ENCODE measurements at regions not wholly inside any gene's neighbourhood (a gene's known extent, or its start where the extent isn't known, plus 50 kb on each side); places are given as distances from the start of the nearest gene placed in this dataset.
A peak's percentile ranks its signal among the peaks of the same experiment; 100 is the strongest.

DNA sequence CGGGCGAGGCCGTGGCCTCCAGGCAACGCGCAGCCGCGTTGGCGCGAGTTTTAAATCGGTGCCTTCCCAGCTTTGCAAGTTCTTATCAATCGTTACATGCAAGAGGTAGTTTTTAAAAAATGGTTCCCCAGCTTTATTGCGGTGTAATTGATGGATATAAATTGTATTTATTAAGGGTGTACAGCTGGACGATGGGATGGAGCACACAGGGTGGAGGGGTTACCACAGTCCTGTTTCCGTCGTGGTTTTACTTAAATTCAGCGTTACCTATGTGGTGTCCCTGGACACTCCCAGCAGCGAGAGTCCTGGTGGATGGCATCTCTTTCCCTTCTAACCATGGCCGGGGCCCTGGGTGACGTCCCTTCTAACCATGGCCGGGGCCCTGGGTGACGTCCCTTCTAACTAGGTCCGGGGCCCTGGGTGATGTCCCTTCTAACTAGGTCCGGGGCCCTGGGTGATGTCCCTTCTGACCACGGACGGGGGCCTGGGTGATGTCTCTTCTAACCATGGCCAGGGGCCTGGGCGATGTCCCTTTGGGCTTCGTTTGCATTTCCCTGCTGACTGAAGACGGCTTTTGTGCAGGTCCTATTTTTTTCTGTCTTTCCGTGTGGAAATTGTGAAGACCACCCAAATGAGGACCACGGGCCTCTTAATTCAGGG lies 97.9 kb downstream of the TNFAIP2 start:
- H4K8ac ChIP-seq (ENCODE audit: low read depth, low read length): no peak overlapping the region
- no peak overlapping the region for H2BK12ac ChIP-seq (ENCODE audit: low read length)

GRCh38 chr14:103221781-103222358 lies 98.6 kb downstream of the TNFAIP2 start:
- Histone ChIP-seq H3K23ac (ENCODE audit: low read length) (no peak overlapping the region), H3K4me3 (ENCODE audit: low read depth, low read length) (no peak overlapping the region)
- WGBS (ENCODE audit: extremely low coverage, insufficient coverage, insufficient read length): no CpG with 5 or more reads among the region's 13 CpGs

More for the DNA sequence above, 97.9 kb downstream of the TNFAIP2 start:
- Histone ChIP-seq H3K79me2 (ENCODE audit: control insufficient read depth, insufficient read depth, low read length, poor library complexity) (no peaks in the 10 kb centered on the region), H3K4me1 (ENCODE audit: control insufficient read depth in 1 of 2, insufficient read depth in 2 of 2, low read length in 2 of 2) (peaks cover 4% of the 10 kb centered on the region in 2 experiments), H4K12ac (ENCODE audit: low read depth, low read length) (no peak overlapping the region), H3K9me3 (ENCODE audit: insufficient read depth, low read depth, low read length) (peaks cover 5% of the 10 kb centered on the region), H3K36me3 (ENCODE audit: control insufficient read depth in 1 of 2, insufficient read depth in 2 of 2, low read length in 2 of 2) (no peaks in the 10 kb centered on the region), H3K23ac (ENCODE audit: low read length) (no peak overlapping the region), H4K91ac (ENCODE audit: low read depth, low read length) (no peak overlapping the region), H2BK5ac (ENCODE audit: low read depth, low read length, poor library complexity) (no peak overlapping the region), H3K18ac (ENCODE audit: low read length) (no peak overlapping the region), H2AFZ (ENCODE audit: insufficient read depth, low read length, poor library complexity) (peak overlapping the region; percentile 17), H3K27me3 (ENCODE audit: insufficient read depth, low read length) (peaks cover 15% of the 10 kb centered on the region), H3K4me3 (ENCODE audit: low read depth, low read length) (peak overlapping the region; percentile 65), H3K14ac (ENCODE audit: low read length) (peak overlapping the region; percentile 25), H3K79me1 (ENCODE audit: low read length) (no peaks in the 10 kb centered on the region), H3K4ac (ENCODE audit: low read depth, low read length) (no peak overlapping the region), H3K4me2 (ENCODE audit: low read length) (peak overlapping the region; percentile 64), H2BK120ac (ENCODE audit: insufficient read depth, low read length, poor library complexity) (no peak overlapping the region), H3K27ac (ENCODE audit: low read depth, low read length) (no peak overlapping the region), H2AK5ac (ENCODE audit: low read length) (no peak overlapping the region), H3K9ac (ENCODE audit: low read length) (no peak overlapping the region)
- no CpG with 5 or more reads among the region's 30 CpGs for WGBS (ENCODE audit: extremely low coverage, insufficient coverage, insufficient read length)
- peak in 1 of 2 donors; percentile 12 for DNase-seq

GRCh38 chr14:103223818-103224352 lies 100.6 kb downstream of the TNFAIP2 start:
- no peak overlapping the region for H3K27ac ChIP-seq (ENCODE audit: low read depth, low read length)
- no peak overlapping the region for H4K8ac ChIP-seq (ENCODE audit: low read depth, low read length)
- no peak for DNase-seq
- H2BK120ac ChIP-seq (ENCODE audit: insufficient read depth, low read length, poor library complexity): no peak overlapping the region
- H3K9ac ChIP-seq (ENCODE audit: low read length): no peak overlapping the region
- H3K4me3 ChIP-seq (ENCODE audit: low read depth, low read length): no peak overlapping the region
- no peak overlapping the region for H2AK5ac ChIP-seq (ENCODE audit: low read length)
- H3K9me3 ChIP-seq (ENCODE audit: insufficient read depth, low read depth, low read length): peaks cover 5% of the 10 kb centered on the region
- H3K27me3 ChIP-seq (ENCODE audit: insufficient read depth, low read length): peaks cover 15% of the 10 kb centered on the region
- no peak overlapping the region for H4K12ac ChIP-seq (ENCODE audit: low read depth, low read length)
- H2AFZ ChIP-seq (ENCODE audit: insufficient read depth, low read length, poor library complexity): no peak overlapping the region
- H3K4me2 ChIP-seq (ENCODE audit: low read length): no peak overlapping the region
- H3K18ac ChIP-seq (ENCODE audit: low read length): no peak overlapping the region
- no peak overlapping the region for H3K23ac ChIP-seq (ENCODE audit: low read length)
- H3K14ac ChIP-seq (ENCODE audit: low read length): no peak overlapping the region
- H3K4ac ChIP-seq (ENCODE audit: low read depth, low read length): no peak overlapping the region
- no CpG with 5 or more reads among the region's 15 CpGs for WGBS (ENCODE audit: extremely low coverage, insufficient coverage, insufficient read length)
- H3K36me3 ChIP-seq (ENCODE audit: control insufficient read depth in 1 of 2, insufficient read depth in 2 of 2, low read length in 2 of 2): no peaks in the 10 kb centered on the region
- no peaks in the 10 kb centered on the region for H3K79me1 ChIP-seq (ENCODE audit: low read length)
- no peak overlapping the region for H2BK12ac ChIP-seq (ENCODE audit: low read length)
- no peak overlapping the region for H2BK5ac ChIP-seq (ENCODE audit: low read depth, low read length, poor library complexity)
- H4K91ac ChIP-seq (ENCODE audit: low read depth, low read length): no peak overlapping the region
- peaks cover 4% of the 10 kb centered on the region in 2 experiments for H3K4me1 ChIP-seq (ENCODE audit: control insufficient read depth in 1 of 2, insufficient read depth in 2 of 2, low read length in 2 of 2)
- H3K79me2 ChIP-seq (ENCODE audit: control insufficient read depth, insufficient read depth, low read length, poor library complexity): no peaks in the 10 kb centered on the region

More at GRCh38 chr14:103221781-103222358, 98.6 kb downstream of the TNFAIP2 start:
- H3K79me2 ChIP-seq (ENCODE audit: control insufficient read depth, insufficient read depth, low read length, poor library complexity): no peaks in the 10 kb centered on the region
- H2AK5ac ChIP-seq (ENCODE audit: low read length): no peak overlapping the region
- H2BK120ac ChIP-seq (ENCODE audit: insufficient read depth, low read length, poor library complexity): no peak overlapping the region
- no peaks in the 10 kb centered on the region for H3K36me3 ChIP-seq (ENCODE audit: control insufficient read depth in 1 of 2, insufficient read depth in 2 of 2, low read length in 2 of 2)
- peaks cover 4% of the 10 kb centered on the region in 2 experiments for H3K4me1 ChIP-seq (ENCODE audit: control insufficient read depth in 1 of 2, insufficient read depth in 2 of 2, low read length in 2 of 2)
- no peak overlapping the region for H3K4ac ChIP-seq (ENCODE audit: low read depth, low read length)
- peaks cover 5% of the 10 kb centered on the region for H3K9me3 ChIP-seq (ENCODE audit: insufficient read depth, low read depth, low read length)
- H3K18ac ChIP-seq (ENCODE audit: low read length): no peak overlapping the region
- no peak overlapping the region for H3K4me2 ChIP-seq (ENCODE audit: low read length)
- H4K91ac ChIP-seq (ENCODE audit: low read depth, low read length): no peak overlapping the region
- DNase-seq: peak in 1 of 2 donors; percentile 5
- H3K27ac ChIP-seq (ENCODE audit: low read depth, low read length): no peak overlapping the region
- H4K12ac ChIP-seq (ENCODE audit: low read depth, low read length): no peak overlapping the region
- peaks cover 15% of the 10 kb centered on the region for H3K27me3 ChIP-seq (ENCODE audit: insufficient read depth, low read length)
- H4K8ac ChIP-seq (ENCODE audit: low read depth, low read length): no peak overlapping the region
- H3K79me1 ChIP-seq (ENCODE audit: low read length): no peaks in the 10 kb centered on the region
- no peak overlapping the region for H2BK5ac ChIP-seq (ENCODE audit: low read depth, low read length, poor library complexity)
- H2AFZ ChIP-seq (ENCODE audit: insufficient read depth, low read length, poor library complexity): no peak overlapping the region
- no peak overlapping the region for H2BK12ac ChIP-seq (ENCODE audit: low read length)
- H3K9ac ChIP-seq (ENCODE audit: low read length): no peak overlapping the region
- no peak overlapping the region for H3K14ac ChIP-seq (ENCODE audit: low read length)

- WGBS (ENCODE audit: extremely low coverage, insufficient coverage, insufficient read length): no CpG with 5 or more reads among the region's 14 CpGs
- peaks cover 12% of the 10 kb centered on the region for H3K27me3 ChIP-seq (ENCODE audit: insufficient read depth, low read length)
- H3K23ac ChIP-seq (ENCODE audit: low read length): no peak overlapping the region
- H3K9me3 ChIP-seq (ENCODE audit: insufficient read depth, low read depth, low read length): peaks cover 3% of the 10 kb centered on the region
- H3K4me2 ChIP-seq (ENCODE audit: low read length): no peak overlapping the region
- H2BK5ac ChIP-seq (ENCODE audit: low read depth, low read length, poor library complexity): no peak overlapping the region
- no peak for DNase-seq
- no peak overlapping the region for H3K9ac ChIP-seq (ENCODE audit: low read length)
- no peak overlapping the region for H2BK12ac ChIP-seq (ENCODE audit: low read length)
- H3K27ac ChIP-seq (ENCODE audit: low read depth, low read length): no peak overlapping the region
- no peaks in the 10 kb centered on the region for H3K79me1 ChIP-seq (ENCODE audit: low read length)
- no peak overlapping the region for H3K4me3 ChIP-seq (ENCODE audit: low read depth, low read length)
- no peak overlapping the region for H3K4ac ChIP-seq (ENCODE audit: low read depth, low read length)
- no peaks in the 10 kb centered on the region for H3K79me2 ChIP-seq (ENCODE audit: control insufficient read depth, insufficient read depth, low read length, poor library complexity)
- no peak overlapping the region for H4K91ac ChIP-seq (ENCODE audit: low read depth, low read length)
- no peak overlapping the region for H2AFZ ChIP-seq (ENCODE audit: insufficient read depth, low read length, poor library complexity)
- no peak overlapping the region for H3K14ac ChIP-seq (ENCODE audit: low read length)
- H3K4me1 ChIP-seq (ENCODE audit: control insufficient read depth in 1 of 2, insufficient read depth in 2 of 2, low read length in 2 of 2): peaks cover 4% of the 10 kb centered on the region in 2 experiments
- no peak overlapping the region for H4K12ac ChIP-seq (ENCODE audit: low read depth, low read length)
- no peak overlapping the region for H4K8ac ChIP-seq (ENCODE audit: low read depth, low read length)
- H2AK5ac ChIP-seq (ENCODE audit: low read length): no peak overlapping the region
- no peak overlapping the region for H2BK120ac ChIP-seq (ENCODE audit: insufficient read depth, low read length, poor library complexity)
- no peak overlapping the region for H3K18ac ChIP-seq (ENCODE audit: low read length)
- H3K36me3 ChIP-seq (ENCODE audit: control insufficient read depth in 1 of 2, insufficient read depth in 2 of 2, low read length in 2 of 2): no peaks in the 10 kb centered on the region
Measured at GRCh38 chr14:103225062-103225461, 101.8 kb downstream of the TNFAIP2 start.

All from trophoblast cell (in vitro differentiated cells and primary cell).